Transverse colon (tissue), 4 donors: ENCODE measurements at regions not wholly inside any gene's neighbourhood (a gene's known extent, or its start where the extent isn't known, plus 50 kb on each side); places are given as distances from the start of the nearest gene placed in this dataset.

Experiments used
- EP300 ChIP-seq: sonication (generic); formaldehyde crosslinking; IDR thresholded peaks from one replicate; pipeline ENCODE4 v1.6.1; 2017; ENCODE audit warnings: antibody characterized with exemption, low read depth
- POLR2A ChIP-seq: fragments of 450-650 bp; IDR thresholded peaks from one replicate; pipeline ENCODE4 v1.6.1; 2016; ENCODE audit warnings: antibody characterized with exemption, mild to moderate bottlenecking, moderate library complexity
- POLR2AphosphoS5 ChIP-seq, 3 donors: sonication (generic); formaldehyde crosslinking; IDR thresholded peaks; one replicate each; pipeline ENCODE4 v1.6.1; 2016; ENCODE audit warnings: antibody characterized with exemption in 3 of 3
- TF ChIP-seq, protein P1 (sequence below), 5 experiments: fragments of 200-600 bp in 3 of 5; fragments of 450-650 bp in 2 of 5; sonication (generic) in 3 of 5; IDR thresholded peaks; 1 replicate in 2 of 5; 2 replicates in 3 of 5; pipeline ENCODE4 v1.5.1; 2016 to 2017; ENCODE audit warnings: antibody characterized with exemption in 5 of 5, inconsistent platforms in 3 of 5, mild to moderate bottlenecking in 2 of 5, moderate library complexity in 1 of 5

GRCh38 chr12:40446385-40446784 is 221.6 kb downstream of the LRRK2 start:
- TF ChIP-seq POLR2A (no peak), POLR2AphosphoS5 (IDR thresholded peaks at IDR 0.05) (no peak), EP300 (no peak)
- TF ChIP-seq, protein P1, sequence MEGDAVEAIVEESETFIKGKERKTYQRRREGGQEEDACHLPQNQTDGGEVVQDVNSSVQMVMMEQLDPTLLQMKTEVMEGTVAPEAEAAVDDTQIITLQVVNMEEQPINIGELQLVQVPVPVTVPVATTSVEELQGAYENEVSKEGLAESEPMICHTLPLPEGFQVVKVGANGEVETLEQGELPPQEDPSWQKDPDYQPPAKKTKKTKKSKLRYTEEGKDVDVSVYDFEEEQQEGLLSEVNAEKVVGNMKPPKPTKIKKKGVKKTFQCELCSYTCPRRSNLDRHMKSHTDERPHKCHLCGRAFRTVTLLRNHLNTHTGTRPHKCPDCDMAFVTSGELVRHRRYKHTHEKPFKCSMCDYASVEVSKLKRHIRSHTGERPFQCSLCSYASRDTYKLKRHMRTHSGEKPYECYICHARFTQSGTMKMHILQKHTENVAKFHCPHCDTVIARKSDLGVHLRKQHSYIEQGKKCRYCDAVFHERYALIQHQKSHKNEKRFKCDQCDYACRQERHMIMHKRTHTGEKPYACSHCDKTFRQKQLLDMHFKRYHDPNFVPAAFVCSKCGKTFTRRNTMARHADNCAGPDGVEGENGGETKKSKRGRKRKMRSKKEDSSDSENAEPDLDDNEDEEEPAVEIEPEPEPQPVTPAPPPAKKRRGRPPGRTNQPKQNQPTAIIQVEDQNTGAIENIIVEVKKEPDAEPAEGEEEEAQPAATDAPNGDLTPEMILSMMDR (IDR thresholded peaks at IDR 0.05): peak in 1 of 5 experiments; percentile 22
